ENCODE measurements at regions not wholly inside any gene's neighbourhood (a gene's known extent, or its start where the extent isn't known, plus 50 kb on each side); places are given as distances from the start of the nearest gene placed in this dataset.

- ATAC-seq (ENCODE audit: low read depth) (no peak), DNase-seq (ENCODE audit: low spot score in 2 of 2) (no peak)
- no peak overlapping the region for H3K27ac Mint-ChIP-seq
- no peaks in the 10 kb centered on the region for H3K4me1 Mint-ChIP-seq
- H3K27me3 Mint-ChIP-seq, result no peaks in the 10 kb centered on the region
- no peaks in the 10 kb centered on the region for H3K36me3 Mint-ChIP-seq
- H3K4me3 Mint-ChIP-seq, result no peak overlapping the region
- no peaks in the 10 kb centered on the region for H3K9me3 Mint-ChIP-seq
Observed at GRCh38 chr2:76393356-76393755, 682.6 kb upstream of the GCFC2 start.

- no peaks in the 10 kb centered on the region for H3K36me3 Mint-ChIP-seq
- H3K4me3 Mint-ChIP-seq, result no peak overlapping the region
- DNase-seq (ENCODE audit: low spot score in 2 of 2) (no peak), ATAC-seq (ENCODE audit: low read depth) (no peak)
- H3K4me1 Mint-ChIP-seq, result no peaks in the 10 kb centered on the region
- H3K27ac Mint-ChIP-seq, result no peak overlapping the region
- no peaks in the 10 kb centered on the region for H3K9me3 Mint-ChIP-seq
- H3K27me3 Mint-ChIP-seq, result no peaks in the 10 kb centered on the region
Observed at GRCh38 chr2:76391678-76392077, 681.0 kb upstream of the GCFC2 start.

DNA sequence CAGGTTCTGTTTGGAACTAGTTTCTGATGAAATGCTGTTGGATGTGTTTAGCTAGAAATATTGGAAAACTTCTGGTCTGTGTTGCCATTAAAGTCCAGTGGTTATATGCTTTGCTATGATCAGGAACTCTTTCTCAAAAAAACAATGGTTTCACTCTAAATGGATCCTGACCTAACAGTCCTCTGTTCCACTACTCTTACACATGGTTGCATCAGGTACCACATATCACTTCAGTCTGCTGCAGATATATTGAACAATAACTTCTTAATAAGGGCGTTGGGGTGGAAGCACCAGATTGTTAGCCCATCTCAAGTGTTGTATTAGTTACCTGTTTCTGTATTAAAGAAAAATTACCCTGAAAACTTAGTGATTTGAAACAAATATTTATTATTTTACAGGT, 676.6 kb upstream of the GCFC2 start:
- H3K4me1 Mint-ChIP-seq, result no peaks in the 10 kb centered on the region
- H3K9me3 Mint-ChIP-seq, result peaks cover 3% of the 10 kb centered on the region
- no peaks in the 10 kb centered on the region for H3K36me3 Mint-ChIP-seq
- no peak overlapping the region for H3K4me3 Mint-ChIP-seq
- no peak overlapping the region for H3K27ac Mint-ChIP-seq
- DNase-seq (ENCODE audit: low spot score in 2 of 2) (no peak), ATAC-seq (ENCODE audit: low read depth) (no peak)
- no peaks in the 10 kb centered on the region for H3K27me3 Mint-ChIP-seq

DNA sequence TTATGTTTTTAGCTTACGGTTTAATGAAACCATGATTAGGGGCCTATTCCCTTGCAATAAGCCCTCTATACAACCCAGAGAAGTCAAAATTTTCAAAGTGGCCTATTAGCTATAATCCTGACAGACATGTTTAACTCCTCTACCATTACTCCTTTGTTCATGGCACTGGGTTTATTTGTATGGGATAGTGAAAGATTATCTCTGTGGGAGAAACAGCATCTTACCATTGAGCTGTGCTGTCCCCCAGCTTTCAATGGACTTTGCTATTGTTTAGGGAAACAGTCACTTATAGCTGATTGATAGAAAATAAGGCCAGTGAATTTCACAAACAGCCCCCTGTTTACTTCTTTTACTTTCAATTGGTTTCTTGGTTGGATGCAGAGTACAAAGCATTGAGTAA, 675.2 kb upstream of the GCFC2 start:
- H3K4me3 Mint-ChIP-seq, result no peak overlapping the region
- no peaks in the 10 kb centered on the region for H3K4me1 Mint-ChIP-seq
- no peaks in the 10 kb centered on the region for H3K27me3 Mint-ChIP-seq
- ATAC-seq (ENCODE audit: low read depth) (no peak), DNase-seq (ENCODE audit: low spot score in 2 of 2) (no peak)
- H3K9me3 Mint-ChIP-seq, result peaks cover 3% of the 10 kb centered on the region
- no peaks in the 10 kb centered on the region for H3K36me3 Mint-ChIP-seq
- no peak overlapping the region for H3K27ac Mint-ChIP-seq

DNA sequence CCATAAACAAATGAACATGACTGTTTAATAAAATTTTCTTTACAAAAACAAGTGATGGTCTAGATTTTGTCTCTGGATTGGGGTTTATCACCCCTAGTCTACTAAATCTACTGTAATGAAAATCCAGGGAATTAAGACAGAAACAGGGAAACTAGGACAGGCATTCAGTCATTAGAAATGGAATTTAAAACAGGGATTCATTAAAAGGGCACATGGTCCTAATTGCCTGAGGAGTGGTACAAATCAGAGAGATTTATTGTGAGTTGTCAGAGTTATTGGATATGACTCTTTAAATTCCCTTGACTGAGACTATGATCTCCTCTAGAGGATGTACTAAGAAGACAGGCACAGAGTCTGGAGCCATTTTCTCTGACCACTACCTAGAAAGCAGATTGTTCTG, 670.9 kb upstream of the GCFC2 start:
- H3K9me3 Mint-ChIP-seq, result peaks cover 3% of the 10 kb centered on the region
- no peak overlapping the region for H3K27ac Mint-ChIP-seq
- no peaks in the 10 kb centered on the region for H3K27me3 Mint-ChIP-seq
- no peak overlapping the region for H3K4me3 Mint-ChIP-seq
- ATAC-seq (ENCODE audit: low read depth) (no peak), DNase-seq (ENCODE audit: low spot score in 2 of 2) (no peak)
- no peaks in the 10 kb centered on the region for H3K36me3 Mint-ChIP-seq
- H3K4me1 Mint-ChIP-seq, result no peaks in the 10 kb centered on the region

DNA sequence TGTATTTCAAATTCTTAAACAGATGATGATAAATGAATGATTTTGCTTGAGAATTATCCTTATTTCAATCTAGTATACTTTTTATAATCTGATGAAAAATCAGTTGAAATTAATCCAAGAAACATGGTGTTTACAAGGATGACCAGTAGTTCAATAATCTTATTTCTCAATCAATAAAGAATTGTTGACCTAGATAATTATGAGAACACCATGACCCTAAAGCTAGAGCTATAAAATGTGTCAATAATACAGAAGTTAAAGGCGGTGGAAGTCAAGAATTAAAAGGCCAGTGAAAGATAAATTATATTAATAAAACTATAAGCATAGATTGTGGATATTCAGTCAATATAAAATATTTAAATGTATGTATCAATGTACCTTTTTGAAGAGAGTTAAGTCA, 667.4 kb upstream of the GCFC2 start:
- DNase-seq (ENCODE audit: low spot score in 2 of 2) (no peak), ATAC-seq (ENCODE audit: low read depth) (no peak)
- no peaks in the 10 kb centered on the region for H3K36me3 Mint-ChIP-seq
- H3K9me3 Mint-ChIP-seq, result peaks cover 1% of the 10 kb centered on the region
- H3K27me3 Mint-ChIP-seq, result no peaks in the 10 kb centered on the region
- H3K27ac Mint-ChIP-seq, result no peak overlapping the region
- H3K4me3 Mint-ChIP-seq, result no peak overlapping the region
- H3K4me1 Mint-ChIP-seq, result no peaks in the 10 kb centered on the region

GRCh38 chr2:76341439-76341838, 630.7 kb upstream of the GCFC2 start:
- peaks cover 4% of the 10 kb centered on the region for H3K9me3 Mint-ChIP-seq
- DNase-seq (ENCODE audit: low spot score in 2 of 2) (no peak), ATAC-seq (ENCODE audit: low read depth) (no peak)
- H3K36me3 Mint-ChIP-seq, result no peaks in the 10 kb centered on the region
- no peaks in the 10 kb centered on the region for H3K27me3 Mint-ChIP-seq
- H3K27ac Mint-ChIP-seq, result no peak overlapping the region
- H3K4me3 Mint-ChIP-seq, result no peak overlapping the region
- H3K4me1 Mint-ChIP-seq, result no peaks in the 10 kb centered on the region

DNA sequence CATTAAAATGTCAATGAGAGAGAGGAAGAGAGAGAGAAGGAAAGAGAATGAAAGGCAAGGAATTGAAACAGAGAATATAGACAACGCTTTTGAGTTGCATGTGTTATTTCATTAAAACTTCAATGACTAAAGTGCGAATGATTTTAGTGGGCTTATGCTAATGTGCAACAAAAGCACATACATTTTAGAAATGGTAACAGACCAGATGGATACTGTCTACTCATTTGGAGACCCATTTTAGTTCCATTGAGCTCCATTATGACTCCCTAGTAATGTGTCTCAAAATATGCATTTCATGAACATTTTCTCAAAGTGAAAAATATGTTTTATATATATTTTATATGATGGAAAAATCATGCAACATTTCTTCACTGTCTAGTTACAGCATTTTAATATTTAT, 622.2 kb upstream of the GCFC2 start:
- ATAC-seq (ENCODE audit: low read depth), result no peak
- H3K27me3 Mint-ChIP-seq, result no peaks in the 10 kb centered on the region
- H3K4me1 Mint-ChIP-seq, result no peaks in the 10 kb centered on the region
- H3K9me3 Mint-ChIP-seq, result peaks cover 9% of the 10 kb centered on the region
- no peak overlapping the region for H3K27ac Mint-ChIP-seq
- no peak for DNase-seq (ENCODE audit: low spot score in 2 of 2)
- H3K4me3 Mint-ChIP-seq, result no peak overlapping the region
- no peaks in the 10 kb centered on the region for H3K36me3 Mint-ChIP-seq

DNA sequence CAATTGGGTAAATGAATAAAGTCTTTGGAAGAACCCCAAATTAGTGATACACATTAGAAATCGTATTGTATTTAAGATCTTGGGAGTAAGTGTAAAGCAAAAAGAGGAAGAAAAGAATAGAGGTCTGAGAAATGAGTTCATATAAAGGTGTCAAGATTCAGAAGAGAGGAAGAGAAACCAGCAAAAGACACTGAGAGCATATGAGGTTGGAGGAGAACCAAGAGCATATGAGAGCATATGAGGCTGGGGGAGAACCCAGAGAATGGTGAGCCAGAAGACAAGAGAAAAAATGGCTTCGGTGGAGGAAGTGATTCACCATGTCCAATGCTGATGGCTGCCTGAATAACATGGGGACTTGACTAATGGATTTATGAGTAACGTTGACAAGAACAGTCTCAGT, 620.1 kb upstream of the GCFC2 start:
- no peak overlapping the region for H3K27ac Mint-ChIP-seq
- H3K9me3 Mint-ChIP-seq, result peaks cover 9% of the 10 kb centered on the region
- ATAC-seq (ENCODE audit: low read depth) (no peak), DNase-seq (ENCODE audit: low spot score in 2 of 2) (no peak)
- no peak overlapping the region for H3K4me3 Mint-ChIP-seq
- no peaks in the 10 kb centered on the region for H3K27me3 Mint-ChIP-seq
- no peaks in the 10 kb centered on the region for H3K4me1 Mint-ChIP-seq
- H3K36me3 Mint-ChIP-seq, result no peaks in the 10 kb centered on the region

DNA sequence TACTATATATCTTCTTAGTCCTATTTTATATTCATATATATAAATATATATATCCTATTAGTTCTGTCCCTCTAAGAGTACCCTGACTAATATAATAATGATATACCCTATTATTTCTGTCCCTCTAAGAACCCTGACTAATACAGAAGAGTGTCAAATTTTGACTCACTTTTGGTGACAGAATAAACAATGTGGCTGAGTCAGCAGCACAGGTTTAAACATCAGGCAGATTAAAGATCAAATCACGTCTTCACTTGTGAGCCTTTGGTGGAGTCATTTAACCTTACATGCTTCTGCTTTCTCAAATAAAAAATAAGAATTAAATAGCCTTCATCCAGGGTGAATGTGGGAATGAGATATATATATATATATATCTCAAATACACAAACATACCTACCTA, 615.9 kb upstream of the GCFC2 start:
- Mint-ChIP-seq H3K4me3 (no peak overlapping the region), H3K27ac (no peak overlapping the region), H3K36me3 (no peaks in the 10 kb centered on the region), H3K9me3 (peaks cover 7% of the 10 kb centered on the region), H3K4me1 (no peaks in the 10 kb centered on the region), H3K27me3 (no peaks in the 10 kb centered on the region)
- ATAC-seq (ENCODE audit: low read depth) (no peak), DNase-seq (ENCODE audit: low spot score in 2 of 2) (no peak)

GRCh38 chr2:76323381-76323780, 612.7 kb upstream of the GCFC2 start:
- no peaks in the 10 kb centered on the region for H3K4me1 Mint-ChIP-seq

DNA sequence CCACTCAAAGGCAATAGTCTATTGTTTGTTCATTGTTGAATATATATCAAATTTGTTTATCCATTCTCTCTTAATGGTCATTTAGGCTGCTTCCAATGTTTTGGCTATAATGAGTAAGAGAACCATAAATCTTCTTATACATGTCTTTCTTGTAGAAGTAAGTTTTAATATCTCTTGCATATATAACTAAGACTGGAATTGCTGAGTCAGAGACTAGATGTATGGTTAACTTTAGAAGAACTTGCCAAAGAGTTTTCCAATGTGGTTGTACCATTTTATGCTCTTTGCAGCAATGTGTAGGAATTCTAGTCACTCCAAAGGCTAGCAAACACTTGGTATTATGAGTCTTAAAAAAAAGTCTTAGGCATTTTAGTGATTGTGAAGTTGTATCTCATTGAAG, 610.0 kb upstream of the GCFC2 start:
- Mint-ChIP-seq H3K27me3 (no peaks in the 10 kb centered on the region), H3K36me3 (no peaks in the 10 kb centered on the region), H3K27ac (no peak overlapping the region), H3K4me3 (no peak overlapping the region), H3K9me3 (peaks cover 7% of the 10 kb centered on the region), H3K4me1 (no peaks in the 10 kb centered on the region)
- ATAC-seq (ENCODE audit: low read depth), result no peak
- DNase-seq (ENCODE audit: low spot score in 2 of 2), result no peak

More at GRCh38 chr2:76323381-76323780, 612.7 kb upstream of the GCFC2 start:
- Mint-ChIP-seq H3K27me3 (no peaks in the 10 kb centered on the region), H3K27ac (no peak overlapping the region), H3K36me3 (no peaks in the 10 kb centered on the region), H3K4me3 (no peak overlapping the region), H3K9me3 (peaks cover 5% of the 10 kb centered on the region)
- no peak for ATAC-seq (ENCODE audit: low read depth)
- no peak for DNase-seq (ENCODE audit: low spot score in 2 of 2)

DNA sequence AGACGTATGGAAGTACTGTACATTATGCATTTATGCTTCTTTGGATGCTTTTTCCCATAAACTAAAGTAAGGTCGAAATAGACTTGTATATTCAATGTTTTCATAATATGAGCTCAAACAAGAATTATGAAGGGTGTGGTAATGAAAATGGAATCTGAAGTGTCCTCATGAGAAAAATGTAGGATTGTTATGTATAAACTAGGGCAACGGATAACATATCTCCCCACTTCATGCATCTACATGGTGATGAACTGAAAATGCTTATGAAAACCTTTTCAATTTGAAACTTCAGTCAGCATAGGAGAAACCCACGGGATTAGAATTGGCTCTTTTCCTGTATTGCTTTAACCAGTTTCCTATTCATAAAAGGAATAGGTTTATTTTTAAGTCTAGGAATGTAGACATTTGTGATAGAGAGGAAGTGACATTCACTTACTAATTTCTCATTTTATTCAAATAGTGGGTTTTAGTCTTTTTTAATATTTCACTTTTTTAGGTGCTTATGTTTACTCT, 608.2 kb upstream of the GCFC2 start:
- no peak for ATAC-seq (ENCODE audit: low read depth)
- H3K27ac Mint-ChIP-seq, result no peak overlapping the region
- no peaks in the 10 kb centered on the region for H3K36me3 Mint-ChIP-seq
- DNase-seq (ENCODE audit: low spot score in 2 of 2), result no peak
- H3K4me3 Mint-ChIP-seq, result no peak overlapping the region
- no peaks in the 10 kb centered on the region for H3K27me3 Mint-ChIP-seq
- no peaks in the 10 kb centered on the region for H3K4me1 Mint-ChIP-seq
- peaks cover 5% of the 10 kb centered on the region for H3K9me3 Mint-ChIP-seq

DNA sequence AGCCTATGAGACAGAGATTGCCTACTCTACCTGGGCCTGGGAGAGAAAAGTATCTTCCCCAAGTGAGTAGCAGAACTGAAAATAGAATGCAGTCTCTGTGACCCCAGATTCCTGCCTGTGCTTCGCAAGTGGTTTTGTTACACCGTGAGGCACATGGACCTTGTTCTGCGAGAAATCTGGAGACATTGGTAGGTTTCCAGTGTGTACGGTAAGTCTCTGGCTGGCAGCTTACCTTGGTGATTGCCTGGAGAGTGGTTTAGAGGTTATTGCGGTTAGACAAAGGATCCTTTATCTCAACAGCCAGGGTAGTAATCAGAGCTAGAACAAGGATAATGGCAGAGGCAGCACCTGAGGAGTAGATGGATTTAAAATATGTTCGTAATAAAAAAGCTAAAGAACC, 606.0 kb upstream of the GCFC2 start:
- Mint-ChIP-seq H3K9me3 (peaks cover 5% of the 10 kb centered on the region), H3K4me1 (no peaks in the 10 kb centered on the region), H3K4me3 (no peak overlapping the region), H3K27ac (no peak overlapping the region), H3K27me3 (no peaks in the 10 kb centered on the region), H3K36me3 (no peaks in the 10 kb centered on the region)
- ATAC-seq (ENCODE audit: low read depth) (no peak), DNase-seq (ENCODE audit: low spot score in 2 of 2) (no peak)

GRCh38 chr2:76314271-76315020, 603.7 kb upstream of the GCFC2 start:
- no peaks in the 10 kb centered on the region for H3K4me1 Mint-ChIP-seq
- no peak overlapping the region for H3K4me3 Mint-ChIP-seq
- DNase-seq (ENCODE audit: low spot score in 2 of 2) (no peak), ATAC-seq (ENCODE audit: low read depth) (no peak)
- H3K27ac Mint-ChIP-seq, result no peak overlapping the region
- peaks cover 7% of the 10 kb centered on the region for H3K9me3 Mint-ChIP-seq
- H3K36me3 Mint-ChIP-seq, result no peaks in the 10 kb centered on the region
- no peaks in the 10 kb centered on the region for H3K27me3 Mint-ChIP-seq

All from memory B cell (primary cell).